Stomach (tissue), 8 donors: ENCODE measurements at regions not wholly inside any gene's neighbourhood (a gene's known extent, or its start where the extent isn't known, plus 50 kb on each side); places are given as distances from the start of the nearest gene placed in this dataset.

Source experiments
- DNase-seq, 2 donors: peaks; one replicate each; pipeline versions ENCODE4 v3.0.0 to v3.0.0-alpha.2; 2013 to 2019
- H3K27ac ChIP-seq, 5 donors: fragments of 200-600 bp in 4 of 5; sonication (generic) in 4 of 5; one replicate each; pipeline ENCODE4 v1.5.1; 2013 to 2019; ENCODE audit warnings: mild to moderate bottlenecking in 1 of 5, moderate library complexity in 1 of 5
- H3K27me3 ChIP-seq, 3 donors: fragments of 200-600 bp; sonication (generic); one replicate each; pipeline ENCODE4 v1.5.1; 2017 to 2019; ENCODE audit warnings: mixed run types in 1 of 3
- H3K36me3 ChIP-seq, 4 donors: fragments of 200-600 bp; sonication (generic); 1 replicate in 3 of 4; 2 replicates in 1 of 4; pipeline ENCODE4 v1.5.1; 2016 to 2019
- H3K4me1 ChIP-seq, 4 donors: fragments of 200-600 bp; sonication (generic); one replicate each; pipeline ENCODE4 v1.5.1; 2016 to 2019
- H3K4me3 ChIP-seq, 4 donors: fragments of 200-600 bp; sonication (generic) in 3 of 4; one replicate each; pipeline ENCODE4 v1.5.1; 2016 to 2019; ENCODE audit warnings: mild to moderate bottlenecking in 1 of 4
- H3K9me3 ChIP-seq, 4 donors: fragments of 200-600 bp; sonication (generic); one replicate each; pipeline ENCODE4 v1.5.1; 2016 to 2019
- CTCF ChIP-seq, 7 experiments: fragments of 450-650 bp in 4 of 7; fragments of 200-600 bp in 3 of 7; sonication (generic) in 3 of 7; IDR thresholded peaks; one replicate each; pipeline ENCODE4 v1.5.1; 2016 to 2019; ENCODE audit warnings: antibody characterized with exemption in 7 of 7, control low read depth in 2 of 7, mild to moderate bottlenecking in 1 of 7
- EP300 ChIP-seq: sonication (generic); formaldehyde crosslinking; IDR thresholded peaks from one replicate; pipeline ENCODE4 v1.6.1; 2017; ENCODE audit warnings: antibody characterized with exemption
- POLR2A ChIP-seq, 4 donors: fragments of 450-650 bp; IDR thresholded peaks; one replicate each; pipeline ENCODE4 v1.6.1; 2016; ENCODE audit warnings: antibody characterized with exemption in 4 of 4, control low read depth in 2 of 4, mild to moderate bottlenecking in 1 of 4, moderate library complexity in 1 of 4
- POLR2AphosphoS5 ChIP-seq, 3 donors: sonication (generic); formaldehyde crosslinking; IDR thresholded peaks; one replicate each; pipeline ENCODE4 v1.6.1; 2016; ENCODE audit warnings: antibody characterized with exemption in 3 of 3
- WGBS, 5 donors: extraction: QIAGEN DNeasy Blood & Tissue Kit in 3 of 5; methylation state at CpG; one replicate each; pipeline versions ENCODE4 v1.1.5 to v1.1.7; 2013 to 2018; 5-methylcytosine and 5-hydroxymethylcytosine counted together
- intact Hi-C: fragments of 100-400 bp; cut with DNase I; formaldehyde crosslinking; loops from one replicate; pipeline ENCODE4 v1.15.1; 2023; ENCODE audit warnings: low total_unique reads
- donor health status: healthy with polysubstance abuse.
- donor health status: Bipolar disorder and iron deficiency.
- donor health status: healthy.

GRCh38 chr1:218783916-218784315 lies 389.8 kb upstream of the LYPLAL1 start:
- no peak for DNase-seq
- Histone ChIP-seq H3K27me3 (no peaks in the 10 kb centered on the region), H3K27ac (no peak overlapping the region), H3K4me3 (no peak overlapping the region), H3K9me3 (no peaks in the 10 kb centered on the region), H3K36me3 (no peaks in the 10 kb centered on the region), H3K4me1 (peaks cover 0 to 6% (median 3%) of the 10 kb centered on the region in 4 donors)
- 48 to 76% (median 54%) methylated on average over 3 of the region's 3 CpGs for WGBS, 5 donors
- TF ChIP-seq POLR2A (IDR thresholded peaks at IDR 0.05) (no peak), POLR2AphosphoS5 (IDR thresholded peaks at IDR 0.05) (no peak), EP300 (no peak), CTCF (IDR thresholded peaks at IDR 0.05) (no peak)
- intact Hi-C loops, result no loop called here

GRCh38 chr1:218785928-218786327 lies 387.8 kb upstream of the LYPLAL1 start:
- H3K27ac ChIP-seq, result no peak overlapping the region
- peaks cover 0 to 6% (median 3%) of the 10 kb centered on the region in 4 donors for H3K4me1 ChIP-seq
- intact Hi-C loops, result no loop called here
- H3K4me3 ChIP-seq, result no peak overlapping the region
- peaks cover 0 to 6% (median 2%) of the 10 kb centered on the region in 4 donors for H3K9me3 ChIP-seq
- H3K27me3 ChIP-seq, result no peaks in the 10 kb centered on the region
- peak in 1 of 2 donors; percentile 16 for DNase-seq
- TF ChIP-seq CTCF (IDR thresholded peaks at IDR 0.05) (no peak), POLR2AphosphoS5 (IDR thresholded peaks at IDR 0.05) (no peak), POLR2A (IDR thresholded peaks at IDR 0.05) (no peak), EP300 (no peak)
- WGBS, 5 donors, result 26 to 39% (median 34%) methylated on average over 4 of the region's 4 CpGs
- H3K36me3 ChIP-seq, result no peaks in the 10 kb centered on the region

GRCh38 chr1:218787826-218788225 lies 385.9 kb upstream of the LYPLAL1 start:
- no peak for DNase-seq
- H3K27ac ChIP-seq, result no peak overlapping the region
- no peak for TF ChIP-seq POLR2AphosphoS5 (IDR thresholded peaks at IDR 0.05)
- no peak for TF ChIP-seq EP300
- no peak for TF ChIP-seq POLR2A (IDR thresholded peaks at IDR 0.05)
- TF ChIP-seq CTCF (IDR thresholded peaks at IDR 0.05), result no peak
- H3K9me3 ChIP-seq, result peaks cover 0 to 6% (median 2%) of the 10 kb centered on the region in 4 donors
- intact Hi-C loops, result no loop called here
- 74 to 79% (median 75%) methylated on average over 6 of the region's 6 CpGs for WGBS, 5 donors
- H3K27me3 ChIP-seq, result no peaks in the 10 kb centered on the region
- no peaks in the 10 kb centered on the region for H3K36me3 ChIP-seq
- H3K4me3 ChIP-seq, result no peak overlapping the region
- H3K4me1 ChIP-seq, result peaks cover 0 to 6% (median 3%) of the 10 kb centered on the region in 4 donors

GRCh38 chr1:218796773-218797172 lies 376.9 kb upstream of the LYPLAL1 start:
- Histone ChIP-seq H3K4me1 (no peaks in the 10 kb centered on the region), H3K27ac (no peak overlapping the region), H3K9me3 (no peaks in the 10 kb centered on the region), H3K36me3 (no peaks in the 10 kb centered on the region), H3K27me3 (no peaks in the 10 kb centered on the region), H3K4me3 (no peak overlapping the region)
- TF ChIP-seq CTCF (IDR thresholded peaks at IDR 0.05), result no peak
- 81 to 97% (median 94%) methylated on average over 3 of the region's 3 CpGs for WGBS, 5 donors
- DNase-seq, result no peak
- intact Hi-C loops, result no loop called here
